ENCODE measurements at regions not wholly inside any gene's neighbourhood (a gene's known extent, or its start where the extent isn't known, plus 50 kb on each side); places are given as distances from the start of the nearest gene placed in this dataset.
"Not testable (repeated sequence)": the region's sequence is repeated elsewhere in the genome, so short reads cannot be mapped to it uniquely, and the experiment has no call there.

- DNase-seq (ENCODE audit: low spot score), result not testable (repeated sequence)
These were observed 62.0 kb upstream of the NREP start for GRCh38 chr5:111819028-111819427.

DNA sequence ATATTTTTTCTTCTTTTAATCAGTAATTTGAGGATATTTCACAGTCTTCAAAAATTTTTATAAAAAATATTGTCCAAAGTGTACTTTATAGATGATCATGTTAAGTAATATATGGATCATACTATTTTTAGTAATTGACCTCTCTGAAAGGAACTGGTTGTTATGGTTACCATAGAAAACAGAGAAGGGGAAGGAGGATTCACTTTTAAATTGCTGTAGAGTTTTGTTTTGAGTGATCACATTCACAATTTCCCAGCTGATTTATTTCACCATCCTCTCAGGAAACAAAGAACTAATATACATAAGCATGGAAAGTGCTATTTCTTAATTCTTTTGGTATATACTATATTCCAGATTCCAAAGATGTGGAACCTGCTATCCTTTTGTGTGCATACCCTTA lies 56.5 kb upstream of the NREP start:
- no peak for DNase-seq (ENCODE audit: low spot score)

GRCh38 chr5:111810112-111810511 lies 53.1 kb upstream of the NREP start:
- no peak for DNase-seq (ENCODE audit: low spot score)

All from SW480 (cell line).